ENCODE measurements at regions not wholly inside any gene's neighbourhood (a gene's known extent, or its start where the extent isn't known, plus 50 kb on each side); places are given as distances from the start of the nearest gene placed in this dataset.

DNA sequence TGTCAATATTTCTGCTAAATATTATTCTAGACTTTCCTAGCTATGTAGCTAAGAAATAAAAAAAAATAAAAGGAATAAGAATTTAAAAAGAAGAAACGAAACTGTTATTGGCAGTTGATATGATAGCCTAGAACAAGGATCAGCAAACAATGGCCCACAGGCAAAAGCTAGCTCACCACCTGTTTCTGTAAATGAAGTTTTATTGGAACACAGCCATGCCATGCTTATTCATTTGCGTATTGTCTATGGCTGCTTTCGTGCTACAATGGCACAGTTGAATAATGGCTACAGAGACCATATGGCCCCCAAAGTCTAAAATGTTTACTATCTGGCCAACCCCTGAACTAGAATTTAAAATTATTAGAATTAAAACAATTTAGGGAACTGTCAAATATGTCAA lies 952.6 kb upstream of the MAP3K7 start:
- no peak for DNase-seq (ENCODE audit: low read depth in 3 of 3)

DNA sequence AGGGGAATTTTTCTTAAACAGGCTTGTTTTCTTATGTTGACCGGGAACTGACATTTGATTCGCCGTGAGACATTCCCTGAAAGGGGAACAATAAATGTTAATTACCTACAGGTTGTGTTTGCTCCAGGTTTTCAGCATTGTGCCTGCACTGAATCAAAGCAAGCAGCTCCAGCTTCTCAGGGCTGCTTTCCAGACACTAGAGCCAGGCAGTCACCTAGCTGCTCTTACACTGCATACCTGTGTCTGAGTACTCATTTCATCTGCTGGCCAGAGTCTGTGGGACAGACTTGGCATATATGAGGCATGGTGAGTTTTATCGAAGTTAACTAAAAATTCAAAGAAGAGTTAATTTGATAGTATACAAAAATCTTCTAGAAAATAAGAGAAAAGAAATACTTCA lies 951.8 kb upstream of the MAP3K7 start:
- DNase-seq (ENCODE audit: low read depth in 3 of 3) = no peak

DNA sequence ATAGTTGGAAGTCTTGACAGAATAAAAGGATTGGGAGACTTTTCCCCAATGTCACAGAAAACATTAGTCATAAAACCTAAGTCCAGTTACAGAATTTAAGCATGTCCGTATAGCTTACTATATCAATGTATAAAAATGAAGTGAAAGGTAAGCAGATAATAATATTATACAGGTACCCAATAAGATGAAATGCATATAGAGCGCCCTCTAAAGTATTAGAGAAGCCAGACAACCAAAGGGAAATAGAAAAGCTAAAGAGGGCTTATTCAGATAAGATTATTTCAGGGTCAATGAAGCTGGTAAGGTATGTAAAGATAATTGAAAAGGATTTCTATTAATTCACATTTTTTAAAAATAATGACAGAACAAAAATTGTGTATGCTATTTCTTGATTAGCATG lies 947.7 kb upstream of the MAP3K7 start:
- DNase-seq (ENCODE audit: low read depth in 3 of 3) = no peak

GRCh38 chr6:91523511-91523910 lies 936.6 kb upstream of the MAP3K7 start:
- no peak for DNase-seq (ENCODE audit: low read depth in 3 of 3)

GRCh38 chr6:91521999-91522398 lies 935.1 kb upstream of the MAP3K7 start:
- no peak for DNase-seq (ENCODE audit: low read depth in 3 of 3)

DNA sequence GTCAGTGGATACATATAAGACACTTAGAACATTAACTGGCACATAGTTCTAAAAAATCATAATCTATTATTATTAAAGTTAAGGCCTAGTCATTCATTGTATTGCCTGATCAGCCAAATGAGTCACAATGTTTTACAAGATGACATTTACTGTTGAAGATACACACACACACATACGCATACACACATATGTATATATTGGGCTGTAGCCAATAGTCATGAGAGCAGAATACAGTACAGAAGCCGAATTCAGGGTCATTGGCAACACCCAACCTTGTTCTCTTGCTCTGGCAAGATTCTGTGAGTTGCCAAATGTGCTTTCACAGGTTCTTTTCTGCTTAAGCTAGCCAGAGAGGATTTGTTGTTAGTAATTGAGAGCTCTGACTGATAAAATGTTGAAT lies 922.8 kb upstream of the MAP3K7 start:
- no peak for DNase-seq (ENCODE audit: low read depth in 3 of 3)

DNA sequence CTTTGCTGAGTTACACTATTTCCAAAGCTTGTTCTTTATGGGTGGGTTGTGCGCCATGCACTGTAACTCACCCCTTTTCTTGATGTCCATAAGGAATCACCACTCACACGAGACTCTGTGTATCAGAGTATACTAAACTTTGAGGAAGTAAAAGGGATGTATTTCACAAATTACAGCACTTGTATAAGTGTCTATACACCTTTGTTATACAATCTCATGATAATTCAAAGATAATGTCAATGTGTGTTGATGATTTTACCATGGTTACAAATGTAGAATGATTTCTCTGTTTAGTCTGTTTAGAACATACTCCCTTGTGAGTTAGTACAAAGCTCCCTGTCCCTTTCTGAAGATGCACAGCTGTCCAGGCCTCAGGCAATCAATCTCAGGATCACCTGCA lies 922.2 kb upstream of the MAP3K7 start:
- DNase-seq (ENCODE audit: low read depth in 3 of 3) = no peak

DNA sequence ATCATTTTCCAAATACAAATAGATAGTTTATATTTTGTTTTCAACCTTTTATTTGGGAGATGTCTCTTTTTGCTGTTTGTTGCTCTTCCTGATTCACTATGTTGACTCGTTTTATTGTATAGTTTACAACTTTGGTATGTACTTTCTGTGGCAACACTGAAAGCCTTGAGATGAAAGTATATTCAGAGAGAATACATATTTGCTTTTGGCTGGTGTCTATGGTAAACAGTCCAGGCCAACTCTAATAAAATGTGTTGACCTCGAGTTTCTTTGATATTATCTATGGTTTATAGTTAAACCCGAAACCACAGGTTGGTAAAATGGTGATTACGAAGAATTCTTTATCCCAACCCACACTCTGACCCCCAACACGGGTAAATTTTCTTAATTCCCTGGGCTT lies 919.6 kb upstream of the MAP3K7 start:
- DNase-seq (ENCODE audit: low read depth in 3 of 3) = no peak

- DNase-seq (ENCODE audit: low read depth in 3 of 3) = no peak
Measured at GRCh38 chr6:91505199-91505598, 918.3 kb upstream of the MAP3K7 start.

GRCh38 chr6:91501930-91502329 lies 915.1 kb upstream of the MAP3K7 start:
- DNase-seq (ENCODE audit: low read depth in 3 of 3) = no peak

DNA sequence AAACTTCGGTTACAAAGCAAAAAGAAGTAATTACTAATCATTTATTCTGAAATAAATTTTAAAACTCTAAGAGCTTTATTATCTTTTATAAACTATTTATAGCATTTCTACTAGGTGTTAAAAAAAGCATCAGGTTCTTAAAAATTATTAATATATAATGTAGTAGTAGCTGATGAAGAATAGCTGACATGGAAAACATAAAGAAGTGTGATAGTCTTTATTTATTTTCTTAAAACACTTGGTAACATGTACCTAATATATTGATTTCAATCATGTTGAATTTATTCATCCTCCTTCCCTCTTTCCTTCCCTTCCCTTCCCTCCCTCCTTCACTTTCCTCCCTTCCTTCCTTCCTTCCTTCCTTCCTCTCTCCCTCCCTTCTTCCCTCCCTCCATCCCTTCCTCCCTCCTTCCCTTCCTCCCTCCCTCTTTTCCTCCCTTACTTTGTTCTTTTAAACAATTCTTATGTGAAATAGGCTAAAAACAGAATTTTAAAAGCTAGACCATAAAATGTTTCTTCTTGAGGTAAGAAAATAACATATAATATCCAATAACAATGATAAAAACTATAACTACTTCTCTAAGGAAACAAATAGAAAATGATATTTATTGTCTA lies 913.9 kb upstream of the MAP3K7 start:
- DNase-seq (ENCODE audit: low read depth in 3 of 3) = no peak

GRCh38 chr6:91498576-91498975 lies 911.7 kb upstream of the MAP3K7 start:
- no peak for DNase-seq (ENCODE audit: low read depth in 3 of 3)

DNA sequence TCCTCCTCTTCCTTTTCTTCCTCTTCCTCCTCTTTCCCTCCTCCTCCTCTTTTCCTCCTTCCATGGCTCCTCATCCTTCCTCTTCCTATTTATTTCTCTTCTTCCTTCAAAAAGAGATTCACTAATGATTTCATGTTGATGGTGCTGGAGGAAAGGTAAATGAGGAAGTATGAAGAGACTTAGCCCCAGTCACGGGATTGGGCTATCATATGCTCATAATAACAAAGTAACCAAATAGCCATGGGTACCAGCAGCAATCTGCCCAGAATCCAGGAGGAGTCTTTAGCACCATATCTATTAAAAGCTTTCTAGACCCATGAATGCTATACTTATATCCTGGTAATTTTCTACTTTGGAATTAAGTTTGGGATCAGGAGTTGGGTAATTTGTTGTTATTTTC lies 910.9 kb upstream of the MAP3K7 start:
- DNase-seq (ENCODE audit: low read depth in 3 of 3) = no peak

GRCh38 chr6:91490671-91491301 lies 903.9 kb upstream of the MAP3K7 start:
- DNase-seq (ENCODE audit: low read depth in 3 of 3) = no peak

DNA sequence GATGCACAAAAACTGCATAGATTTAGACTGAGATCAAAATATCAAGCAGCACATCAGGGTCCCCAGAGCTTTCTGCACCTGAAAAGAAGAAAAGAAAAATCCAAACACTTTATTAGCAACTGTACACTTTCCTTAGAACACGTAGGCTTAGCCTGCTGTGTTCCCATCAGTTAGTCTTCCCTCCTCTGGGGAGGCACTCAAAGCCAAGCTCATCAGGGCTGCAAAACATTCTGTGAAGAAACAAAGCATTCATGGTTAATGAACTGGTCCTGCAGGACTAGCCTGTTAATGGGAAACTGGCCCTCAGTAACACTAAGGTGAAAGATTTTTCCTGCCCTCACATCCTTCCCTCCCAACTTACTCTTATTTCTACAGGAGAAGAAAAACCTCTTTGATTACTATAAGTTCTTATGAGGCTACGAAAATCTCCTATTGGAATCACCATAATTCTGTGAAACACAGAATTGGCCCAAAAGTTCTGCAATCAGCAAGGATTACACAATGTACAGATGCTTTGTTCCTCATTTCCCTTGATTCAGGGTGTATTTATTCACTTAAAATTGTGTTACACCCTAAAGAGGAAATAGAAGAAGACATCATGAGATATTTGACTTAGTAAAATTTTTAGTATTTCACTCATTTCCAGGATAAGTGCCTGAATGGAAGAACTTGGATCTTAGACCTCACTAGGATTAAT lies 901.0 kb upstream of the MAP3K7 start:
- no peak for DNase-seq (ENCODE audit: low read depth in 3 of 3)

DNA sequence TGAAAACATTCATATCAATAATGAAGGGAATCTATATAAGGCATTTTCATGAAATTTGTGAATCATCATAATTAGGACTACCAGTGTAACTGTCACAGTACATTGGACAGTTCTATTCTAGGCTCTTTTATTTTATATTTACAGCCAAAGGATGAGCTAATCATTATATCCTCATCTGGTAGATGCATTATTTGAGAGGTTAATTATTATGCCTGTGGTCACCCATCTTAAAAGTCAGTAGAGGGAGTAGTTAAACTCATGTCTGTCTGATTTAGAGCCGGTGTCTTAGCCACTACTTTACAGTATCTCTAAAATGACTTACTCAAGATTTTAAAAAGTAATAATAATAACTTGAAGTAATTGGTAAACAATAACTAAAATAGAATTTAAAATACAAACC lies 899.3 kb upstream of the MAP3K7 start:
- no peak for DNase-seq (ENCODE audit: low read depth in 3 of 3)

GRCh38 chr6:91485047-91485446 lies 898.2 kb upstream of the MAP3K7 start:
- DNase-seq (ENCODE audit: low read depth in 3 of 3) = no peak

DNA sequence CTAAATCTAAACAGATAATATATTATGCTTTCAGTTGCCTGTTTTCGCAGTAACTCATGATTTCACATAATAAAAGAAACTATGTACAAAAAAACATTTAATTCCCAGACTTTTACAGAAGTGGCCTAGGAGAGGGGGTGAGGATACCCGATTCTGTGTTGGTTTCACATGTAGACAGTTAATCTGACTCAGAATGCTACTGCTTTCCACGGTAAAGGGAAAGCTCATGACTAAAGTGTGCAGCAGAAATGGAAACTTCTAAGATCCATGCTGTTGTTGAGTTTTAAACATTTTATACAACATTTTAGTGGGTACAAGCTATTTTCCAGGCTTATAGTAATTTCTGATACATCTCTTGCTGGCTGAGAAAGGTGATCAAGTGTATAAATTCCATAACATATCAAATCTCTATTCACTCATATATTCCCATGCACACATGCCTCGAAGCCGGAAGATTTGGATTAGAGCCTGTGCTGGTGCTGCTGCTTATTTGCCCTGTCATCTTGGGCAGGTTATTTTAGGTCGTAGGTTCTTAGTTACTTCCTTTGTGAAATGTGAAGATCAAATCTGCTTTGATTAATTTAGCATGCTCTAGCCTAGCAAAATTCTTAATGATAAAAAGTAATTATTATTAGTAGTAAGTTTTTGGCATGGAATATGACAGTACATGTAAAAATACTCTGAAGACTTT lies 896.7 kb upstream of the MAP3K7 start:
- DNase-seq (ENCODE audit: low read depth in 3 of 3) = no peak

GRCh38 chr6:91482498-91482897 lies 895.6 kb upstream of the MAP3K7 start:
- no peak for DNase-seq (ENCODE audit: low read depth in 3 of 3)

DNA sequence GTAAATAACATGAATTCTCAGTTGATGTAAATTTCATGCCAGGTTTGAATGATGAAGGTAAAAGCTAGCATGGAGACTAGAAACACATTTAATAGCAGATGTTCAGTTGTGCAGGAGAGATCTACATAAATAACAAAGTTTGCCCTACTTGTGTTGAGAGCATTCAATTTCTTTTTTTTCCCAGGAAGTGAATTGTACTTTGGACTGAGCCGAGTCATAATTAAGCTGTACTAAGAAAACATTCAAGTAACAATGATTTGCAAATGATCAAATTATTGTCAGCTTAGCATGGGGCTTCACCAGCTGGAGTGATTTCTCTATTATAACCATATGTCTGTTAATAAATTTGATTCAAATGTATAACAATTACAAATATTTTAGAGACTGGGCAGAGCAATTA lies 893.5 kb upstream of the MAP3K7 start:
- no peak for DNase-seq (ENCODE audit: low read depth in 3 of 3)

DNA sequence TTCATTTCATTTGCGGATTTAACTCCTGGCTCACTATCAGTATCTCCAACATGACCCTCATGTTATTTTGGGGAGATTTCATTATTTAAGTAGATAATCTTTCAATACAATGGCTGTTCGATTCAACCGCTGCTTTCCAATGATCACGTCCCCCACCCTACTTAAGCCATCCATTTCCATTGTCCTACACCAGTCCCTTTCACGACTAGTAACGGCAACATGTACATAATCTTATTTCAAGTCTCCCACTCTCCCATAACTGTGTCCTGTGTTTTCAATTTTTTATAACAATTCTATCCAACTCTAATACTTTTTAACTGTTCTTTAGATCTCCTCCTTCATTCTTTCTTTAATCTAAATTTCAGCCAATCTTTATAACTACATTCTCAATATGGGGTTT lies 890.8 kb upstream of the MAP3K7 start:
- no peak for DNase-seq (ENCODE audit: low read depth in 3 of 3)

DNA sequence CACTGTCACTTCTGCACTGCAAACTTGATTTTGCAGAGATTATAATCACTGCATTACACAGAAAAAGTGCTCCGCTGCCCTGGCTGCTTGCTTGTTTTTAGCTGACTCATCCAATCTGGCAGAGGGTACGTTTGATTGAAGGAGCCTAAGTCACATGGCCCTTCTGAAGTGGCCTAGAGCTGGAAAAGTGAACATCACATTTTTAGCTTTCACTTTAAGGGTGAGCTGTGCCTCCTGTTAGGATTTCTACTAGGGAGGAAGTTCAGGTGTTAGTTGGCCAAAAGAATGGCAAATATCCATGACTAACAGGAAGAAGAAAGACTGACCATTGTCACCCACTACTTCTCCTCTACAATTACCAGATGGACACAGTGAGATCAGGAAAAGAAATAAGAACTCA lies 889.1 kb upstream of the MAP3K7 start:
- no peak for DNase-seq (ENCODE audit: low read depth in 3 of 3)

- DNase-seq (ENCODE audit: low read depth in 3 of 3) = no peak
Measured at GRCh38 chr6:91465393-91465792, 878.5 kb upstream of the MAP3K7 start.

All from stimulated activated CD4-positive, alpha-beta T cell treated with anti-CD3 and anti-CD28 coated beads, TNF-alpha, amount 100 ng/mL, for 24 hours (primary cell).